ENCODE measurements at regions not wholly inside any gene's neighbourhood (a gene's known extent, or its start where the extent isn't known, plus 50 kb on each side); places are given as distances from the start of the nearest gene placed in this dataset.

DNA sequence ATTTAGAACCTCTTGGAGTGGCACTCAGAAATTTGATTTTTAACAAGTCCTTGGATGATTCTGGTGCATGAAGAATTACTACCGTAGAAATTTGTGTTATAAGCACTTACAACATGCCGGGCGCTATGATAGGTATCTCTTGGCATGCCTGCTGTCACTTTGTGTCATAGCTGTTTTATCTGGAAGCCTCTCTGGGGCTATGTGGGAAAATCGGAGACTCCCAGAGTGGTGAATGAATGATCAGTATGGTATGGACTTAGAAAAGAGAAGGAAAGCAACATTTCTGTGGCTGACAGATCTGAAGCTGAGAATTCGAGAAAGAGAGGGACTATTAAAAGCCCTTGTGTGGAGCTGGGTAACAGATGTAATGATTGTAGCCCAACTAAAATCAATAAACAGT lies 177.4 kb upstream of the MAMLD1 start:
- TF ChIP-seq EED (IDR thresholded peaks at IDR 0.05; ENCODE audit: low read depth) = no peak
- TF ChIP-seq CBX3 (IDR thresholded peaks at IDR 0.05; ENCODE audit: borderline replicate concordance, low read depth) = no peak
- no peak for TF ChIP-seq CHD4 (IDR thresholded peaks at IDR 0.05)
- no peak for TF ChIP-seq CHD2 (IDR thresholded peaks at IDR 0.05; ENCODE audit: borderline replicate concordance, low read depth, low read length)
- TF ChIP-seq, protein P1, sequence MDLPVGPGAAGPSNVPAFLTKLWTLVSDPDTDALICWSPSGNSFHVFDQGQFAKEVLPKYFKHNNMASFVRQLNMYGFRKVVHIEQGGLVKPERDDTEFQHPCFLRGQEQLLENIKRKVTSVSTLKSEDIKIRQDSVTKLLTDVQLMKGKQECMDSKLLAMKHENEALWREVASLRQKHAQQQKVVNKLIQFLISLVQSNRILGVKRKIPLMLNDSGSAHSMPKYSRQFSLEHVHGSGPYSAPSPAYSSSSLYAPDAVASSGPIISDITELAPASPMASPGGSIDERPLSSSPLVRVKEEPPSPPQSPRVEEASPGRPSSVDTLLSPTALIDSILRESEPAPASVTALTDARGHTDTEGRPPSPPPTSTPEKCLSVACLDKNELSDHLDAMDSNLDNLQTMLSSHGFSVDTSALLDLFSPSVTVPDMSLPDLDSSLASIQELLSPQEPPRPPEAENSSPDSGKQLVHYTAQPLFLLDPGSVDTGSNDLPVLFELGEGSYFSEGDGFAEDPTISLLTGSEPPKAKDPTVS (IDR thresholded peaks at IDR 0.05; ENCODE audit: low read depth, low read length) = no peak
- TF ChIP-seq, protein P2, sequence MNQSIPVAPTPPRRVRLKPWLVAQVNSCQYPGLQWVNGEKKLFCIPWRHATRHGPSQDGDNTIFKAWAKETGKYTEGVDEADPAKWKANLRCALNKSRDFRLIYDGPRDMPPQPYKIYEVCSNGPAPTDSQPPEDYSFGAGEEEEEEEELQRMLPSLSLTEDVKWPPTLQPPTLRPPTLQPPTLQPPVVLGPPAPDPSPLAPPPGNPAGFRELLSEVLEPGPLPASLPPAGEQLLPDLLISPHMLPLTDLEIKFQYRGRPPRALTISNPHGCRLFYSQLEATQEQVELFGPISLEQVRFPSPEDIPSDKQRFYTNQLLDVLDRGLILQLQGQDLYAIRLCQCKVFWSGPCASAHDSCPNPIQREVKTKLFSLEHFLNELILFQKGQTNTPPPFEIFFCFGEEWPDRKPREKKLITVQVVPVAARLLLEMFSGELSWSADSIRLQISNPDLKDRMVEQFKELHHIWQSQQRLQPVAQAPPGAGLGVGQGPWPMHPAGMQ (IDR thresholded peaks at IDR 0.05; ENCODE audit: borderline replicate concordance) = no peak
- Histone ChIP-seq H3K27me3 (replicated peaks in 1 of 2; ENCODE audit: control insufficient read depth in 2 of 2, insufficient read depth in 2 of 2, low read length in 1 of 2) (no peaks in the 10 kb centered on the region), H3K9ac (ENCODE audit: control insufficient read depth, insufficient read depth, low read length) (no peak overlapping the region), H3K4me1 (ENCODE audit: control insufficient read depth, insufficient read depth, low read length) (no peaks in the 10 kb centered on the region), H3K36me3 (ENCODE audit: control insufficient read depth in 2 of 2, insufficient read depth in 2 of 2, low read length in 1 of 2) (no peaks in the 10 kb centered on the region), H3K79me2 (ENCODE audit: control insufficient read depth, insufficient read depth, low read length) (no peaks in the 10 kb centered on the region), H3K4me2 (ENCODE audit: control insufficient read depth, insufficient read depth) (no peak overlapping the region), H3K9me3 (replicated peaks; ENCODE audit: control insufficient read depth, insufficient read depth, low read length) (no peaks in the 10 kb centered on the region), H2AFZ (ENCODE audit: control insufficient read depth, low read depth, low read length) (no peak overlapping the region), H4K20me1 (ENCODE audit: control insufficient read depth, insufficient read depth) (no peaks in the 10 kb centered on the region), H3K4me3 (no peak overlapping the region), H3K27ac (ENCODE audit: control insufficient read depth, insufficient read depth) (no peak overlapping the region)
- WGBS (ENCODE audit: insufficient coverage, insufficient replicate concordance, low lambda C conversion rate, missing lambda C conversion rate) = 54% methylated on average over 5 of the region's 5 CpGs
- ATAC-seq (no peak), DNase-seq (ENCODE audit: low read depth, low spot score) (no peak), FAIRE-seq (no peak)
- ChIA-PET CTCF (no interaction called here), SMC1A (ENCODE audit: uncharacterized antibody, unreplicated experiment) (no interaction called here), RAD21 (ENCODE audit: unreplicated experiment) (no interaction called here), POLR2A (no interaction called here)
- BruUV-seq (replicated peaks) = no TSS peak
- in situ Hi-C loops (cut with MboI) = no loop called here
- intact Hi-C loops (cut with micrococcal nuclease; ENCODE audit: unreplicated experiment) = no loop called here

DNA sequence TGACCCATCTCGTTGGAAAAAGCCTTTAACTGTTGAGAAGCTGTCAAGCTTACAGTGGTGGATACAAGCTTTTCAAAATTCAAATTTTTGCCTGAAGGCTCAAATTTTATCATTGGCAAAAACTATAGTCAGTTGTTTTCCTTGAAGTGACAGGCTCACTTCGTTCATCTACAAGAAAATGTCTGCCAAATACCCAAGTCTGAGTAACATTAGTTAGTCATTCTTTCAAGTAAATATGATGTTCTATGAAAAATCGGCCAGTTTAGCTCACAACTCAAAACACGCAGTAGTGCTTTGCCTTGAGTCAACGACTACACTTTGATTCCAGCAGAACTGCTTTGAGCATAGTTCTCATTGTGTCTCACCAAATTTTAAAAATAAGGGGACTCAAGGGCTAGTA lies 170.3 kb upstream of the MAMLD1 start:
- H4K20me1 ChIP-seq (ENCODE audit: control insufficient read depth, insufficient read depth) = no peaks in the 10 kb centered on the region
- ChIA-PET RAD21 (ENCODE audit: unreplicated experiment) (no interaction called here), CTCF (no interaction called here), POLR2A (no interaction called here), SMC1A (ENCODE audit: uncharacterized antibody, unreplicated experiment) (no interaction called here)
- no peaks in the 10 kb centered on the region for H3K4me1 ChIP-seq (ENCODE audit: control insufficient read depth, insufficient read depth, low read length)
- H3K9ac ChIP-seq (ENCODE audit: control insufficient read depth, insufficient read depth, low read length) = no peak overlapping the region
- no peak for TF ChIP-seq SREBF1 (IDR thresholded peaks at IDR 0.05; ENCODE audit: low read length)
- TF ChIP-seq DPF2 (IDR thresholded peaks at IDR 0.05) = no peak
- no peak for TF ChIP-seq CHD2 (IDR thresholded peaks at IDR 0.05; ENCODE audit: borderline replicate concordance, low read depth, low read length)
- no peak for TF ChIP-seq NR2C2 (IDR thresholded peaks at IDR 0.05; ENCODE audit: borderline replicate concordance, control insufficient read depth, insufficient read length, low read depth)
- no peak for TF ChIP-seq TARDBP (IDR thresholded peaks at IDR 0.05; ENCODE audit: borderline replicate concordance)
- no peak for TF ChIP-seq YBX1 (IDR thresholded peaks at IDR 0.05)
- TF ChIP-seq NFXL1 (IDR thresholded peaks at IDR 0.05; ENCODE audit: borderline replicate concordance) = no peak
- no peak for TF ChIP-seq JUNB (IDR thresholded peaks at IDR 0.05)
- H3K79me2 ChIP-seq (ENCODE audit: control insufficient read depth, insufficient read depth, low read length) = no peaks in the 10 kb centered on the region
- no peaks in the 10 kb centered on the region for H3K9me3 ChIP-seq (replicated peaks; ENCODE audit: control insufficient read depth, insufficient read depth, low read length)
- no TSS peak for BruUV-seq (replicated peaks)
- H2AFZ ChIP-seq (ENCODE audit: control insufficient read depth, low read depth, low read length) = no peak overlapping the region
- no peak overlapping the region for H3K4me2 ChIP-seq (ENCODE audit: control insufficient read depth, insufficient read depth)
- no peak for FAIRE-seq
- no peak for ATAC-seq
- H3K27ac ChIP-seq (ENCODE audit: control insufficient read depth, insufficient read depth) = no peak overlapping the region
- no peaks in the 10 kb centered on the region for H3K36me3 ChIP-seq (ENCODE audit: control insufficient read depth in 2 of 2, insufficient read depth in 2 of 2, low read length in 1 of 2)
- 33% methylated on average over 5 of the region's 5 CpGs for WGBS (ENCODE audit: insufficient coverage, insufficient replicate concordance, low lambda C conversion rate, missing lambda C conversion rate)
- no peak overlapping the region for H3K4me3 ChIP-seq
- no peaks in the 10 kb centered on the region for H3K27me3 ChIP-seq (replicated peaks in 1 of 2; ENCODE audit: control insufficient read depth in 2 of 2, insufficient read depth in 2 of 2, low read length in 1 of 2)
- no peak for DNase-seq (ENCODE audit: low read depth, low spot score)
- in situ Hi-C loops (cut with MboI) (no loop called here), intact Hi-C loops (cut with micrococcal nuclease; ENCODE audit: unreplicated experiment) (no loop called here)
